NCI-H345 (cell line): ENCODE measurements at regions not wholly inside any gene's neighbourhood (a gene's known extent, or its start where the extent isn't known, plus 50 kb on each side); places are given as distances from the start of the nearest gene placed in this dataset.
"Not testable (repeated sequence)": the region's sequence is repeated elsewhere in the genome, so short reads cannot be mapped to it uniquely, and the experiment has no call there.

Experiments used
- DNase-seq: peaks from one replicate; lab custom pipeline; 2025; lab: John Stamatoyannopoulos, UW

DNA sequence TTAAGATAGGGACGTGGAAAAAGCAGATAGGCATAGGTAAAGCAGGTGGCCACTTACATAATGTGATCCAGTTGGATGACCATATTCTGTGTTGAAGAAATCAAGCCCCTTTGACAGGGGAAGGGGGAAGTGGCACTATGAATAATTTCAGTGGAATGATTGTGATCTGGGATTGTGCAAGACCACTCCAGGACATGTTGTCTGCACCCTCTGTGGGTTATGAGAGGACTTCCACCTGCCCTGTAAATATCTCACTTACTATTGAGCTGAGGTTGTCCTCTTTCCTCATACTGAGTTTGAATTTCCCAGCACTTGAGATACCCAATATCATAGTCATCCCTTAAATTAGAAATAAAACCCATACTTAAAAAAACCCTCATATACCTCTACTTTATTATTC lies 220.7 kb downstream of the IRS1 start:
- no peak for DNase-seq

DNA sequence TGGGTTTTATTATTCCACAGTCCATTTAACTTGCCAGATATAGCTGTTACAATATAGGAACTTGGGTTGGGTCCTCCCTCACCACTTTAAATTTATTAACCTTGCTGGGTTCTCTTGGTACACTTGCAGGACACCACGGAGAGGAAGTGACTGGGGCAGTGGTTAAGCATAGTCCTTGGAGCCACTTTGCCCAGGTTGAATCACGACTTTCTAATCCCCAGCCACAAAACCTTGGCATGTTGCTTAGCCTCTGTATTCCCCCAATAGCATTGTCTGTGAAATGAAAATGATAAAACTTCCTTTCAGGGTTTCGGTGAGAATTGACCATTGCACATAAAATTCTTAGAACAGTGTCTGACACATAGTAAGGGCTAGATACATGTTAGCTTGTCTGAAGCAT lies 221.2 kb downstream of the IRS1 start:
- DNase-seq, result no peak

DNA sequence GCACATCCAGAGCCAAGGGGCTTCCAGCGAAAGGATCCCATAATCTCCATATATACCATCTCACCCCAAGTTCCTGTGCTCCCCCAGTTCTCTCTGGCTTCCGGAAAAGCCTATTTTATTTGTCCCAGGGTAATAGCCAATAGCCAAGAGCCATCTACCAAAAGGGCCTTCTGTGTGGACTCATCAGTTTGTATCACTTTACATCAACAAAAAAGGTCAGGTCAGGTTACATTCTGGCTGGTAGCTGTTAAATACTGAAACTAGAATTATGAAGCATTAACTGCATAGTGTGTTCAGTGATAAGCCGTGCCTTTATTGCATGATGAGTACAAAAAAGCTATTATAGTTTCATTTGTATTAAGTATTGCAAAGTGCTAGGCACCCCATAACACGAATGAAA lies 223.7 kb downstream of the IRS1 start:
- no peak for DNase-seq

DNA sequence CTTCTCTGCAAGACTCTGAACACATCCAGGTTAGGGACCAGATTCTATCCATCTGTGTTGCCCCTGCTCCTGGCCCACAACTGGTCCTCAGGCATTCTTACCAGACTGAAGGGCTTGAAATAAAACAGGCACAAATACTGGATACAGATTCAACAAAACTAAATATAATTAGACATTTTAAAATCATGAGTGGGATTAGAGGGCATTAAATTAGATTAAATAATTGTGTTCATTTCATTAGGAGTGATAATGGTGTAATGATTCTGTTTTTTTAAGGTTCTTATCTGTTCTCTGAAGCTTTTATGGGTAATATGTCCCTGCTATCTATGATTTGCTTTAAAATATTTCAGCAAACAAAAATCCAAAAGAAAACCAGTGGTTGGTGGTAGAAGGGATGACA lies 226.5 kb downstream of the IRS1 start:
- DNase-seq, result no peak

DNA sequence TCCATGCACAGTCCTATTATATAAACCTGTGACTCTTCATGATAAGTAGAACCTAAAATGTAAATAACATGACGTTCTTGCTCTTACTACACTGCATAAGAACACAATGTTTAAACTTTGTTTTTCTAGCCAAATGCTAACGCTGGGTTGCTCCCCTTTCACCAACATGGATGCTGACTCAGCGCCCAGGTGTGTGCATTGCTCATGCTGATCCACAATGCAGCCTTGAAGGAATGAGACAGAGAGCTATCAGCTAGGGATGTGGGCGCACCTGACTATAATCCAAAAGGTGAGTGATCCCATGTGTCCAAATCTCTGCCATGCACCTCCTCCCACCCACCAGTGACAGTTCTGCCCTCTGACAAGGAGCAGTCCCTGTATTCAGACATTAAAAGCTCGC lies 235.0 kb downstream of the IRS1 start:
- DNase-seq, result no peak

DNA sequence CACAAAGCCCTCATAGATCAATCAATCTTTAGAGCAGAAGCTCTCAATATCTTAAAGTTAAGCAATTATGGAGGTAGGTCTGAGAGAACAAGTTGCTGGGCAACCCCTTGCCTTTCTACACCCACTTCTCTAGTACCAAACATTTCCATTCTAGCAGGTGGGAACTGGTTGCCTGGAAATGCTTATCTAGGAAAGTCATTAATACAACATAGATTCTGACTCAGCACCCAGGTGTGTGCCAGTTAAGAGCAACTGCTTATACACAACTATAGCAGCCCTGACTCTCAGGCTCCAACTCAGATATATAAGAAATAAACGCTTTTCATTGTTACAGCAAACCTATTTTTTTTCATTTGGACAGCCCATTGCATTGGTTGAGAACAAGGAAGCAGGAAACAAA lies 237.7 kb downstream of the IRS1 start:
- no peak for DNase-seq

DNA sequence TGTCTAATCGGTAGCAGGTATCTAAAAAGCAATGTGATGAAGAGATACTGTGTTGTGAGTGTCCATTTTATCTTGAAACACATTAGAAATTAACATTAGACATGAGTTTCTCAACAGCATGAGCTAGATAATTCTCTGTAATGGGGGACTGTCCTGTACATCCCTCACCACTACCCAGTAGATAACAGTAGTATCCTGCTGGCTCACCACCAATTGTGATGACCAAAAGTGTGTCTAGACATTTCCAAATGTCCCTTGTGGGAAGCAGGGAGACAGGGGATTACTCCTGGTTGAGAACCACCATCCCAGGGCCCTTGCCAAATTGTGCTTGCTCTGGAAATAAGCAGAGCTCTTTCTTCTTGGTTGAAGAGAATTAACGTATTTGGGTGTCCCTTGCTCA lies 239.3 kb downstream of the IRS1 start:
- DNase-seq, result no peak

DNA sequence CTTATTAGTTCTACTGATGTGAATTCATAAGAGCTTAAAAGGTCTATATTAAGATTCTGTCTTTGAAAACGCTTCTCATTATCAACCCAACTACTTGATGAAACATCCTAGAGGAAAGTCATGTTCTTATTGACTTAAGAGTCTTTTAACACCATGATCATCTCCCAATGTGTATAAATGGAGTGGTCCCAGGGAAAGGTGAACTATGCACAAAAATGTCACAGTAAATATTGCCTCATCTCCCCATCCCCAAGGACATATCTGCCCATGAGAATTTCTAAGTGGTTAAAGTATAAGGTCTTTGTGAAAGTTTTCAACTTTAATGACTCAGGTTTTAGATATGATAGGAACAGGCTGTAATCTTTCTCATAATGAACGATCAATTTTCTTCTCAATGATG lies 240.1 kb downstream of the IRS1 start:
- no peak for DNase-seq

DNA sequence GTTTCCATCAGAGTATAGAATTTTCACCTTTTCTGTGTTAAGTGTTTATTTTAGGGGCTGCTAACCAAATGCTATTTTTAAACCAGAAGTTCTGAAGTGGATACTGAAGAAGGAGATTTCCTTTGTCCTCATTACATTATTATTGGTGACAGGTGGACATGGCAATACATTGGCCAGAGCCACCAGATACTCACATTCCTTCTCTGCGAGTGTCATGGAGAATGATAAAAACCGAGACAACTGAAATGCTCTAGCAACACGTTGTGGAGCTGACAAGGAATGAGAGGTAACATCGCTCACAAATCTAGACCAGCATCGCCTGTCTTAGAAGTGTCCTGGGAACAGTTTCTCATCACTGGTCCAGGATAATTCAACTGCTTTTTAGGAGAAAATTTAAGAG lies 241.2 kb downstream of the IRS1 start:
- no peak for DNase-seq

DNA sequence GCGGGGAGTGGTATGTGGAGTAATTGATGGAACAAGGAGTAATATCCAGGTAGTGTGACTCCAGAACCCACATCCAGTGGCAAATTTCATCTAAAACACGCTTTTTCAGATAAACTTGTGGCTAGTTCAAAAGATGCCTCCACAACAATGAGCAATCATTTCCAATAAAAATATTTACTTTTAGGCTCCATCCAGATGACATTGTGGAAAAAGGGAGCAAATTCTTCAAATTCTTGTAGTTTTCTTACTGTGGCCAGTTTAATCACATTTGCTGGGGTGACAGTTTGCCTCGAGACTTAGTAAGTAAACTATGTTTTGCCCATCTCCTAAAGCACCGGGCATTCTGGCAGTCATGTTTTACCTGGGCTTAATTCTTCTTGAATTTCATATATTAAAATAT lies 243.6 kb downstream of the IRS1 start:
- no peak for DNase-seq

DNA sequence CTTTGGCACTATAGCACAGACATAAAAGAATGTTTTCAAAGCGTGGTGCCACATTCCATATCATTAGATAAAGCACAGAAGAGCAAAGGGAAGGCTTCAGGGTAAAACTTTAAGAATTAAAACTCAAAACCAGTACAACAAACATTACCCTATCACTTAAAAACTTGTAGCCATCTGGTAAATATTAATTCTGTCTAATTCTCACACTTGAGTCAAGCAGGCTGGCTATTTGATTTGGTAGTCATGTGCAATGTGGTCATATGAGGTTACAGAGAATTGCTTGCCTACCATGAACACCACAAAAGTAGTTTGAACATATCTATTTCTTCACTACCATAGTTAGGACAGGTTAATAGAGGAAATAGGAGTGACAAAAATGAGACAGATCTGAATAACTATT lies 244.9 kb downstream of the IRS1 start:
- no peak for DNase-seq

DNA sequence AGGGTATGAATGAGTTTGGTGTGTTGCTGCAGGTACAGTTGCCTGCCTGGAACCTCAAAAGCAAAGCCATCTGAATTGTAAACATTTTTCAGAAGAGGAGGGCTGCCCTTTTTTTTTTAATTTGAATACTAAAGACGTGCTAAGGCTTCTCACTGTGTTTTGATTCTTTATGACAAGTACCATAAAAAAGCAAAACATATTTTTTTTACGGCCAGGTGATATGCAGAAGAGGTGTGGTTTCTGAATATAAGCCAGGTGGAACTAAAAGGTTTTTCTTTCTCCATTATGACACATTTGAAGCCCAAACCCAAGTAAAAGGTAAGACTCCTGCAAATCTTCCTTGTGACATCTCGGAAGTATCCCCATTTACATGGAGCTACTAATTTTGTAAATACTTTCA lies 246.3 kb downstream of the IRS1 start:
- no peak for DNase-seq

DNA sequence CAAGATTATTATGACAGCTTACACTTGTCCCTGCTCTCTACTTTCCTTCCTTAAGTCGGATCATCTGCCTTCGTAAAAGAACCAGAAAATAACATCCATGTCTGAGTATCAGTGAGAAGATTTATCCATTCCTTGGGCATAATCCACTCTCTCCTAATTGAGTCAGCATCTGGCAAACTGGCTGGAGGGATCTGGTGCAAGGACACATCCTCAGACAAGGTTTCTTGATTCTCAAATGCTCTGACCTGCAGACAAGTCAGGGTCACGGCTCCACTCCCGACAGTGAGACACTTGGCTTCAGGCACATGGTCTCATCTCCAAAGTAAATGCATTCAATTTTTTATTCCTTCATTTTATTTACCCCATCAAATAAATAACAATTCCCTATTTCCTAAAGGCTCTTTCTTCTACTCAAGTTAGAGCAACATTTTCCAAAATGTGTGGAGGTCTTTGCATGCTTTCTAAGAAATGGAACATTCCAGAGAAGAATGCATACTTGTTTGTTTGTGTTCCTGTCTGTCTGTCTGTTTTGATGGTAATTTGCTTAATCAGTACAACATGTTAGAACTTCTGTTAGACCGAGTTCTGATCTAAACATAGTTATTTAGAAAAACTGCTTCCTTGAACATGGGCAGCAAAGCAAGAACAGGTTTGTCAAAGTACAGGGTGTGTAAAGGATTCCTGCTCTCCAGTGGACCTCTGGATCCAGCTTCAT lies 246.9 kb downstream of the IRS1 start:
- no peak for DNase-seq

DNA sequence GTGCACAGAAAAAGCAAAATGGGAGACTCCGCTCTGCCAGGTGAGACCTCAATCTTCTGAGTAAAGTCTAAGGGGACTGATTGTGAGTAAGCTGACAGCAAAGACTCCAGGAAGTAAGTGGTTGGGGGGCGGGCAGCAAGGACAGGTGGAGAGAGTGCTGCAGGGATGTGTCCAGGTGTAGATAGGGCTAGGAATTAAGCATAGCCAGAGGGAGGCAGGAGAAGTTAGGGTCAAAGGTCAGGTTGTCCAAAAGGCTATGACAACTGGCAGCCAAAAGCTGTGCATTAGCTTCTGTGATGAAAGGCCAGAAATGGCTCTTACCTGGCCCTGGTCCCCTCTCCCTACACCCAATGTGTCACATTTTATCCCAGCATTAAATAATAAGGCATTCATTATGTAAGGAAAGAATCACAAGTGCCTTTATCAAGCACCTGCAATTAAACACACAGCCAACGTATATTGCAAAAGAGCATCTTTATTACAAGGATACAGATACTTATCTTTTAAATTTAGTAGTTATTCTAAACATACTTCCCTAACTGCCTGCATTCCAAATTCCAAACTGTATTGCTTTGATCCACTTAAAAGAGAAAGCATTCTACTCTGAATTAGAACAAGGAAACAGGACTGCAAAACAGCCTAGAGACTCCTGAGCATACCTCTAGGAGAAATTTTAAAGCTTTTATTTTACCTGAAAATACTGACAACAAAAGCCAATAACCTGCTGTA lies 247.9 kb downstream of the IRS1 start:
- DNase-seq, result no peak

DNA sequence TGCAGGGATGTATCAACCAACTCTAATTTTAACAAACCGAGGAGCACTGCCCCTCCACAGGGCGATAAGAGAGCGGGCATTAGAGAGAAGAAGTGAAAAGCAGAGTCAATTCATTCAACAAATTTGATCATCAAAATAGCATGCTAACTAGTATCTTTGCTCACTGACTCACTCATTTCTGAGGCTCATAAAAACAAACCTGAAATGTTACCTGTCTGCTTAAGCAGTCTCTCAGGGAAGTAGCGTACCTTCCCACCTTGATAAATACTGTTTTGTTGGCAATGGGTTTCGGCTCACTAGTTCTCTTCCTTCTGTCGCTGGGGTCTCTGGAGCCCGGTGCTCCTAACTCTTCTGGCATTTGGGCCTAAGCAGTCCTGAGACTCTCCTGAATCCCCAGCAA lies 248.8 kb downstream of the IRS1 start:
- DNase-seq, result no peak

DNA sequence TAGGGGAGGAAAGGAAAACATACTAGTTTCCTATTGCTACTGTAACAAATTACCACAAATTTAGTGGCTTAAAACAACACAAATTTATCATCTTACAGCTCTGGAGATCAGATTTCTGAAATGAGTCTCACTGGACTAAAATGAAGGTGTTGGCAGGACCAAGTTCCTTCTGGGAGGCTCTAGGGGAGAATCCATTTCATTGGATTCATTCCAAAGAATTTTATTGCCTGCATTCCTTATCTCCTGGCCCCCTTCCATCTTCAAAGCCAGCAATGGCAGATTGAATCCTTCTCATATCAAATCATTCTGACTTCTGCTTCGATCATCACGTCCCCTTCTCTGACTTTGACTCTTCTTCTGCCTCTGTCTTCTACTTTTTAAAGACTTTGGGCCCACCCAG lies 250.9 kb downstream of the IRS1 start:
- DNase-seq, result no peak

DNA sequence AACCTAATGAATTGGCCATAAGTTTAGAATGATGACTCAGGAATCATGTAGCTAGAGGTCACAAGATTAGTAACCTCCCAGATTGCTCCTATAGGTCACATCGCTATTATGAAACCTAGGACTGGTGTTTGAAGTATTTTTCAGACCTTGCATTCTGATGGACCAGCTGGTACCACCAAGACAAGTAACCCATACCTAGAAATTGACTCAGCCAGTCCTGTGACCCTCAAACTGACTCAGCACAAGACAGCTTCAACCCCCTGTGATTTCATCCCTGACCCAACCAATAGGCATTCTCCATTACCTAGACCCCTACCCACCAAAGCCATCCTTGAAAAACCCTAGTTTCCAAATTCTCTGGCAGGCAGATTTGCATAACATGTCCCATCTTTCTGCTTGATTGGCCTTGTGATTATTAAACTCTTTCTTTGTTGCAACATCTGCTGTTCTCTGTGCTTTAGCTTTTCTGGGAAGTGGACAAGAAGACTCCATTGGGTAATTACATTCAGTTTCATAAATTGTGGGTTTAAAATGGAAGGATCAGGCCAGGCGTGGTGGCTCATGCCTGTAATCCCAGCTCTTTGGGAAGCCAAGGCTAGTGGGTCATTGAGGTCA lies 254.9 kb downstream of the IRS1 start:
- no peak for DNase-seq

DNA sequence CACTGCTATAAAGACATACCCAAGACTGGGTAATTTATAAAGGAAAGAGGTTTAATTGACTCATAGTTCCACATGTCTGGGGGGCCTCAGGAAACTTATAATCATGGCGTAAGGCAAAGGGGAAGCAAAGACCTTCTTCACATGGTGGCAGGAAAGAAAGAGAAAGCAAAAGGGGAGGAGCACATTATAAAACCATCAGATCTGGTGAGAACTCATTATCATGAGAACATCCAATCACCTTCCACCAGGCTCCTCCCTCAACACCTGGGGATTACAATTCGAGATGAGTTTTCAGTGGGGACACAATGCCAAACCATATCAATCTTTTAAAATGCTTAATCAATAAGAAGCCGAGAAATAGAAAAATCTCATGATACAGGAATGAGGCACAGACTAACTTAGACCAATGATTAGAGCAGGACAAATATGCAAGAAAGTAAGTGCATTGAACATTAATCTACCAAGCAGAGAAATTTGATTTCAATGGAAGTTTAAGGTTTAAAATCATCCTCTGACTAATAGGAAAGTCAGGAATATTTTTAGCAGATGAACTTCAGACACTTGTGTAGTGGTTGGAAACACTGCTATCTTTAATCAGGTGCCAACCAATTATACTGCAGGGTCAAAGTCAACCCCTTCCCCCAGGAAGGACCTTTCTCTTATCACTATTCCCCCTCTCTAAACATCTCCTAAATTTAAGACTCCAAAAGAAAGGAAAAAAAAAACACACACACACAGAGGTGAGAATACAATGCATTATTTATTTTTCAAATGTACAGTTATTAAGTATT lies 259.2 kb downstream of the IRS1 start:
- no peak for DNase-seq

DNA sequence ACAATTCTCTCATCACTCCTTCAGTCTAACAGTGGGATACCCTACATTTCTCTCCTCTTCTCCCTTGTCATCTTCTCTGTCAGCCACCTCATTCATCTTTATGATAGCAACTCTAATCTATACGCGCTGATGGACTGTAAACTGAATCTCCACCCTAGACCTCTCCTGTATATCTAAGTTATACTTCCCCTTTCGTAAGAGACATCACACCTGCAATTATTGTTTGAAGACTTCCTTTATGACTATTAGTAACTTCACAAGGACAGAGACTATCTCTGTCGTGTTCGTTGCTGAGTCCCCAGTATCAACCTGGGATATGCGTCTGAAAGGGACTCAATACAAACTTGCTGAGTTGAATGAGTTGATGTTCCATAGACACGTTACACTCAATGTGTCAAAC lies 263.2 kb downstream of the IRS1 start:
- DNase-seq, result no peak

DNA sequence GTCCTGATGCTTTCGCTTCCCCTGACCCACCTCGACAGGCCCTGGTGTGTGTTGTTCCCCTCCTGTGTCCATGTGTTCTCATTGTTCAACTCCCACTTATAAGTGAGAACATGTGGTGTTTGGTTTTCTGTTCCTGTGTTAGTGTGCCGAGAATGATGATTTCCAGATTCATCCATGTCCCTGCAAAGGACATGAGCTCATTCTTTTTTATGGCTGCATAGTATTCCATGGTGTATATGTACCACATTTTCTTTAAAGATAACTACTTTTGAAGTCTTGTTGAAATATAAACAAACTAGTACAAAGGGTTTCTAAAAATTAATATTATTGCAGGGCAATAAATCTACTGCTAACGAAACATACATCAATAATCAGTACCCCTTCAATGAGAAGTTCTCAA lies 266.6 kb downstream of the IRS1 start:
- not testable (repeated sequence) for DNase-seq

DNA sequence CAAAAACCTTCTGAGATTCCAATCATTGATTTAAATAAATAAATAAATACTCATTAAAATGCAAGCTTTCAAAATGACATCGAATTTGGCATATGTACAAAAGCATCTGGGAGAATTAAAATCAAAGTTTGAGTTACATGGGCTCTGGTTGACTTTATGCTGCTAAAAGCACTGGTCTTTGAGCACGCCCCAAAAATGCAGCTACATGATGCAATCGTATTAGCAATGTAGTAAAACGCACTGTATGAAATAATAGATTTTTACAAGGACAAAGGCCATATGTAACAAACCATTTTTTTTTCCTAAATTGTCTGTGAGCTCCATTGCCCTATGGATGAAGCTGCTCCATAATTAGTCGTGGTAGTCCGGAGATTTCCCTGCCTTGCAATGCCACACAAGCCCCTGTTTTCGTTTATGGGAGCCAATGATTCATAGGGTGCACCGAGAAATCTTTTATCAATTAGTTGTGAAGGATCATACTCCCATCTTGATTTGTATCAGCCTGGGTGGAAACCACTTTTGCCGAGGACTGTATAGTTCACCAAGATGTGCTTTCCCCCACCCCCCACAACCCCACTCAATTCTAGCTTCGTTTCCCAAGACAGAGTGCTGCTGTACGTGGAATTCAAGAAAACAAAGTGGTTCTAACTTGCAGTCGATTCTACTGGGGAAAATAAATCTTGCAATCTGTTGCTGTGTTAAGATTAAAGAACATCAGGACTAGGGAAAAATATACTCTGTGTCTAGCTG lies 268.4 kb downstream of the IRS1 start:
- no peak for DNase-seq

DNA sequence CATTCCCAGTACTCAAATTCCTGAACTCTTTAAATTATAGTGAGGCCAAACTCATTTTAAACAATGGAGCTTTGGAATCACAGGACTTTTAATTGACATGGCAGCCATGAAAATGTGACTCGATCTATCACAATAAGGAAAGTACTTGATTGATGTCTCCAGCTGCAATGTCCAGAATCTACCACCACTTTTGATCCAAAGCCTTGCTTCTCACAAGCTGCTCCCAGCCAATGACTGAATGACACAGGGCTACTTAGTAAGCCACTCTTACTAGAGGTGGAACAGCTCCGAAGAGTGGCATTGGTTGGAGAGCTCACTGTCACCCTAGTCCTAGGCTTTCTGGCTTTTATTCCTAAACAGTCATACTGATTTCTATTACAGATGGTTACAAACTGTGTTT lies 270.1 kb downstream of the IRS1 start:
- DNase-seq, result no peak
